ENCODE measurements at regions not wholly inside any gene's neighbourhood (a gene's known extent, or its start where the extent isn't known, plus 50 kb on each side); places are given as distances from the start of the nearest gene placed in this dataset.

- TF ChIP-seq ZBTB7A (IDR thresholded peaks at IDR 0.05; ENCODE audit: low read depth) = no peak
- no peak for TF ChIP-seq NFIC (IDR thresholded peaks at IDR 0.05)
- TF ChIP-seq TEAD4 (IDR thresholded peaks at IDR 0.05) = no peak
- no peak for TF ChIP-seq CREB1 (IDR thresholded peaks at IDR 0.05; ENCODE audit: low read depth)
- no peak for TF ChIP-seq MAX (IDR thresholded peaks at IDR 0.05)
- TF ChIP-seq FOXM1 (IDR thresholded peaks at IDR 0.05; ENCODE audit: borderline replicate concordance, low read depth) = no peak
- TF ChIP-seq, protein P1, sequence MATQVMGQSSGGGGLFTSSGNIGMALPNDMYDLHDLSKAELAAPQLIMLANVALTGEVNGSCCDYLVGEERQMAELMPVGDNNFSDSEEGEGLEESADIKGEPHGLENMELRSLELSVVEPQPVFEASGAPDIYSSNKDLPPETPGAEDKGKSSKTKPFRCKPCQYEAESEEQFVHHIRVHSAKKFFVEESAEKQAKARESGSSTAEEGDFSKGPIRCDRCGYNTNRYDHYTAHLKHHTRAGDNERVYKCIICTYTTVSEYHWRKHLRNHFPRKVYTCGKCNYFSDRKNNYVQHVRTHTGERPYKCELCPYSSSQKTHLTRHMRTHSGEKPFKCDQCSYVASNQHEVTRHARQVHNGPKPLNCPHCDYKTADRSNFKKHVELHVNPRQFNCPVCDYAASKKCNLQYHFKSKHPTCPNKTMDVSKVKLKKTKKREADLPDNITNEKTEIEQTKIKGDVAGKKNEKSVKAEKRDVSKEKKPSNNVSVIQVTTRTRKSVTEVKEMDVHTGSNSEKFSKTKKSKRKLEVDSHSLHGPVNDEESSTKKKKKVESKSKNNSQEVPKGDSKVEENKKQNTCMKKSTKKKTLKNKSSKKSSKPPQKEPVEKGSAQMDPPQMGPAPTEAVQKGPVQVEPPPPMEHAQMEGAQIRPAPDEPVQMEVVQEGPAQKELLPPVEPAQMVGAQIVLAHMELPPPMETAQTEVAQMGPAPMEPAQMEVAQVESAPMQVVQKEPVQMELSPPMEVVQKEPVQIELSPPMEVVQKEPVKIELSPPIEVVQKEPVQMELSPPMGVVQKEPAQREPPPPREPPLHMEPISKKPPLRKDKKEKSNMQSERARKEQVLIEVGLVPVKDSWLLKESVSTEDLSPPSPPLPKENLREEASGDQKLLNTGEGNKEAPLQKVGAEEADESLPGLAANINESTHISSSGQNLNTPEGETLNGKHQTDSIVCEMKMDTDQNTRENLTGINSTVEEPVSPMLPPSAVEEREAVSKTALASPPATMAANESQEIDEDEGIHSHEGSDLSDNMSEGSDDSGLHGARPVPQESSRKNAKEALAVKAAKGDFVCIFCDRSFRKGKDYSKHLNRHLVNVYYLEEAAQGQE (IDR thresholded peaks at IDR 0.05; ENCODE audit: low read depth) = no peak
- no peak for TF ChIP-seq YY1 (IDR thresholded peaks at IDR 0.05; ENCODE audit: low read depth)
- TF ChIP-seq CEBPB (IDR thresholded peaks at IDR 0.05) = no peak
- no peak for TF ChIP-seq TCF12 (IDR thresholded peaks at IDR 0.05; ENCODE audit: low read depth)
- no peak for TF ChIP-seq EGR1 (IDR thresholded peaks at IDR 0.05)
- no peak for TF ChIP-seq TAF1 (IDR thresholded peaks at IDR 0.05; ENCODE audit: low read depth)
- no peak for TF ChIP-seq RAD21 (IDR thresholded peaks at IDR 0.05; ENCODE audit: low read depth)
- no peak for TF ChIP-seq USF1 (IDR thresholded peaks at IDR 0.05)
These were observed 348.2 kb downstream of the PDGFC start for GRCh38 chr4:156623376-156623775.

DNA sequence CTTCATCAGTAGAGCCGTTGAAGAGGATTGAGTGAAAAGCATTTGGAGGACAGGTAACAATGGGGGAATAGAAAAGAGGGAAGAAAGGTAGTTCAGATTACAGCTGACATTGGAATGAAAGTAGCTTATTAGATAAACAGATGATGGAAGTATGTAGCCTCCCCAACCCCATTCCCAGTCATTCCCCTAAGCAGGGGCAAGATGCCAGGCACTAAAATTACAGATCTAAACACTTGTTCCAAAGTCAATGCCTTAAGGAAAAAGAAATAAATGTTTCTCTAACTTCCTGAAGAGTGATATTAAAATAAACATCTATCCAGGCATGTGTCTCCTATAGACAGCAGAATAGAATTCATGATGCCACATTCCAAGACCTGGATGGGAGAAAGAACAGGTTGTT, 350.8 kb downstream of the PDGFC start:
- TF ChIP-seq TAF1 (IDR thresholded peaks at IDR 0.05; ENCODE audit: low read depth) (no peak), YY1 (IDR thresholded peaks at IDR 0.05; ENCODE audit: low read depth) (no peak), TCF12 (IDR thresholded peaks at IDR 0.05; ENCODE audit: low read depth) (no peak), TEAD4 (IDR thresholded peaks at IDR 0.05) (no peak), FOXM1 (IDR thresholded peaks at IDR 0.05; ENCODE audit: borderline replicate concordance, low read depth) (no peak), MAX (IDR thresholded peaks at IDR 0.05) (no peak), USF1 (IDR thresholded peaks at IDR 0.05) (no peak), CEBPB (IDR thresholded peaks at IDR 0.05) (no peak), RAD21 (IDR thresholded peaks at IDR 0.05; ENCODE audit: low read depth) (no peak), EP300 (IDR thresholded peaks at IDR 0.05; ENCODE audit: borderline replicate concordance) (no peak), CREB1 (IDR thresholded peaks at IDR 0.05; ENCODE audit: low read depth) (no peak)

DNA sequence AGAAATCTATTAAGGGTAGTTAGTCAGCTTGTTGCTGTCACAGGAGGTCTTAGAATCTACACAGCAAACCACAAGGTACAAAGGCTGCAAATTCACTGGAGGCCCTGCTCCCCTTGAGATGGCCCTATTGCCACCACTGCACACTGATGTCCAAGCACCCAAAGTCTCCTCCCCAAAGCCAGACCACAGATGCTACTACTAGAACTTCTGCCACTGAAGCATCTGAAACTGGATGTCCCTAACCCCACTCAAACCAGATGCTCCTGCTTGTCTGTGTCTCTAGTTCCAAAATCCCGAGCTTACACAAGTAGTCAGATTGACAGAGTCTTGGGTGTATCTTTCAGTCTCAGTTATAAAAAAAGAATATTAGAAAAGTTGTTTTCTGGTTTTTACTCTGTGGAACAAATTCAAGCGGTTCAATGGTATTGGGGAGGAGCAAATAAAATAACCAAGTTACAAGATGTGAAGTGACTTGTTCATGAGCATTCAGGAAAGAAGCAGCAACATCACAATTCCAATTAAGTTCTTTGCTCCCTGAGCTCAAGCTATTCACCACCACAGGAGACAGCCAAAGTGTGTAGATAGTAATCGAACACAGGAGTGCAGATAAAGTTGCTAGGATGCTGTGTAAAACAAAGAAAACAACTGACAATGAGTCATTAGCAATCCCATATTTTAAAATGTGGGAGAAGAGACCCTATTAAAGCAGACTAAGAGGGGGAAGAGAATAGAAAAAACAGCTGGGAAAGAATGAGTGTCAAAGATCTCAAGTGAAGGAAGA, 352.3 kb downstream of the PDGFC start:
- no peak for TF ChIP-seq TEAD4 (IDR thresholded peaks at IDR 0.05)
- TF ChIP-seq CREB1 (IDR thresholded peaks at IDR 0.05; ENCODE audit: low read depth) = no peak
- TF ChIP-seq ZBTB7A (IDR thresholded peaks at IDR 0.05; ENCODE audit: low read depth) = no peak
- no peak for TF ChIP-seq MAX (IDR thresholded peaks at IDR 0.05)
- TF ChIP-seq RAD21 (IDR thresholded peaks at IDR 0.05; ENCODE audit: low read depth) = no peak
- no peak for TF ChIP-seq CEBPB (IDR thresholded peaks at IDR 0.05)
- TF ChIP-seq, protein P1 (IDR thresholded peaks at IDR 0.05; ENCODE audit: low read depth) = no peak

DNA sequence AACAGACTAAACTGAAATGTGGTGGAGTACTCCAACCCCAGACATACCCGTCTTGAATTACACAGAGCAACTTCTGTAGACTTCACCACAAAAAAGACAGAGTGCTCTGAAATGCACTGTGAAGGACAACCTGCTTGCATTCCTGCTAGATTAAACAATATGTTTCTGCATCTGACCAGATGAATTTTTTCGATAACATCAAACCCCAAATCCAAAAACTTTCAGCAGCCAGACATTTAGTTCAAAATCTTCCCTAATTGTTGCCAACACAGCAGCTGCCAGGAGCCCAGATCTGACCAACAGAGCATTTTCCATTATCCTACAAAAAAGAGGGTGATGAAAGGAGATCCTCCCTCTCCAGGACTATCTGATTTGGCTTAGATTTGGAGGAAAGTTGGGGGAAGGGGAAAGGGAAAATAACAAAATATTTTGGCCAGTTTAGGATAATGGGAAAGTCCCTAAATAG, 356.5 kb downstream of the PDGFC start:
- TF ChIP-seq EP300 (IDR thresholded peaks at IDR 0.05; ENCODE audit: borderline replicate concordance) (no peak), MAX (IDR thresholded peaks at IDR 0.05) (no peak), TAF1 (IDR thresholded peaks at IDR 0.05; ENCODE audit: low read depth) (no peak), ZBTB7A (IDR thresholded peaks at IDR 0.05; ENCODE audit: low read depth) (no peak), EGR1 (IDR thresholded peaks at IDR 0.05) (no peak), YY1 (IDR thresholded peaks at IDR 0.05; ENCODE audit: low read depth) (no peak), USF1 (IDR thresholded peaks at IDR 0.05) (no peak), CEBPB (IDR thresholded peaks at IDR 0.05) (no peak), FOXM1 (IDR thresholded peaks at IDR 0.05; ENCODE audit: borderline replicate concordance, low read depth) (no peak)
- TF ChIP-seq, protein P1 (IDR thresholded peaks at IDR 0.05; ENCODE audit: low read depth) = no peak

Data from Ishikawa (cell line).